Kidney glomerular epithelial cell (primary cell): ENCODE measurements at regions not wholly inside any gene's neighbourhood (a gene's known extent, or its start where the extent isn't known, plus 50 kb on each side); places are given as distances from the start of the nearest gene placed in this dataset.
"Not testable (repeated sequence)": the region's sequence is repeated elsewhere in the genome, so short reads cannot be mapped to it uniquely, and the experiment has no call there.

Experiments
- DNase-seq: peaks from one replicate; lab custom pipeline; 2025; lab: John Stamatoyannopoulos, UW

GRCh38 chr13:58907347-58907746 lies 1256.4 kb downstream of the DIAPH3 start:
- no peak for DNase-seq

- DNase-seq, result no peak
Observed at GRCh38 chr13:58908019-58908679, 1255.6 kb downstream of the DIAPH3 start.

- DNase-seq, result no peak
Observed at GRCh38 chr13:58919551-58919950, 1244.2 kb downstream of the DIAPH3 start.

- DNase-seq, result no peak
Observed at GRCh38 chr13:58921129-58921528, 1242.6 kb downstream of the DIAPH3 start.

- DNase-seq, result no peak
Observed at GRCh38 chr13:58926858-58927257, 1236.9 kb downstream of the DIAPH3 start.

- no peak for DNase-seq
Observed at GRCh38 chr13:58933475-58933874, 1230.3 kb downstream of the DIAPH3 start.

GRCh38 chr13:58935689-58936088 lies 1228.0 kb downstream of the DIAPH3 start:
- no peak for DNase-seq

GRCh38 chr13:58946274-58946673 lies 1217.5 kb downstream of the DIAPH3 start:
- DNase-seq, result no peak

GRCh38 chr13:58949646-58950045 lies 1214.1 kb downstream of the DIAPH3 start:
- DNase-seq, result no peak

GRCh38 chr13:58950911-58951310 lies 1212.8 kb downstream of the DIAPH3 start:
- DNase-seq, result no peak

GRCh38 chr13:58953638-58954037 lies 1210.1 kb downstream of the DIAPH3 start:
- no peak for DNase-seq

GRCh38 chr13:58955546-58956385 lies 1208.0 kb downstream of the DIAPH3 start:
- no peak for DNase-seq

- DNase-seq, result not testable (repeated sequence)
Observed at GRCh38 chr13:58958097-58958496, 1205.6 kb downstream of the DIAPH3 start.

GRCh38 chr13:58960888-58961287 lies 1202.8 kb downstream of the DIAPH3 start:
- no peak for DNase-seq

GRCh38 chr13:58963321-58963720 lies 1200.4 kb downstream of the DIAPH3 start:
- DNase-seq, result no peak

GRCh38 chr13:58964048-58964447 lies 1199.7 kb downstream of the DIAPH3 start:
- no peak for DNase-seq

GRCh38 chr13:58977085-58977484 lies 1186.6 kb downstream of the DIAPH3 start:
- no peak for DNase-seq

- no peak for DNase-seq
Observed at GRCh38 chr13:58978331-58978730, 1185.4 kb downstream of the DIAPH3 start.

- DNase-seq, result no peak
Observed at GRCh38 chr13:58979851-58980250, 1183.9 kb downstream of the DIAPH3 start.

- no peak for DNase-seq
Observed at GRCh38 chr13:58985845-58986244, 1177.9 kb downstream of the DIAPH3 start.

- no peak for DNase-seq
Observed at GRCh38 chr13:58989556-58989955, 1174.2 kb downstream of the DIAPH3 start.

GRCh38 chr13:58991826-58992477 lies 1171.8 kb downstream of the DIAPH3 start:
- no peak for DNase-seq

GRCh38 chr13:58992478-58993042 lies 1171.2 kb downstream of the DIAPH3 start:
- DNase-seq, result no peak
